ENCODE measurements at regions not wholly inside any gene's neighbourhood (a gene's known extent, or its start where the extent isn't known, plus 50 kb on each side); places are given as distances from the start of the nearest gene placed in this dataset.
"Not testable (repeated sequence)": the region's sequence is repeated elsewhere in the genome, so short reads cannot be mapped to it uniquely, and the experiment has no call there.

DNA sequence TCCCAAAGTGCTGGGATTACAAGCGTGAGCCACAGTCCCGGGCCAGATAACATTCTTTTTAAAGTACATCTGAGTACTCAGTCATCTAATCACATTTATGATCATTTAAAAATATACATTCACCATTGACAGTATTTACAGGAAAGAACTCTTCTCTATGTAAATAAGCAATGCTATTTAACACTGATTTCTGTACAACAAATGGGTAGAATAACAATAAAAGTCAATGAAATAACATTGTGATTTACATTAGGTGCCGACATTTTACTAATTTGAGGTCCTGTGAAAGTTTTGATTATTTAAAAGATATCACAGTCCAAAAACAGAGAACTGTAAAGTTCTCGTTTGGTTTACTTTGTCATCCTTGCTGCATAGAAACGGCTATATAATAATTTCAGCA is 1763.7 kb downstream of the SLITRK1 start:
- no peak for DNase-seq

- no peak for DNase-seq
Measured at GRCh38 chr13:82116422-82116989, 1765.8 kb downstream of the SLITRK1 start.

DNA sequence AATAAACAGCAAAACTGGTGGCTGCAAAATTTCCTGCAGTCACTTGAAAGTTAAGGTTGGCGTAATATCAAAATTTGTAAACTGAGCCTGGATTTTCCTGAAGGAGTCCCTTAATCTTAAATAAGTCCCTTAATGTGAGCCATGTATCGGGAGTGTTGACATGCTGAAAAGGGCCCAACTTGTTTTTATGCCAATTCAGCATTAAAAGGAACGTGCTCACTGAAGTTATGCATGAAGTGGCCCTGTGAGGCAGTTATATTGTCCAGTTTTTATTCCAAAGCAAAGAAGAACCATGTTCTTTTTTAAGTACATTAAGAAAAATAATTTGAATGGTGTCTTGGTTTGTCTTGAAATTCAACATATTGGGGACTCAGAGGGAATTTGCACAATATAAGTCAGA is 1766.9 kb downstream of the SLITRK1 start:
- no peak for DNase-seq

GRCh38 chr13:82096256-82096655 is 1755.3 kb upstream of the SPRY2 start:
- DNase-seq = no peak

- no peak for DNase-seq
Measured at GRCh38 chr13:82092312-82092711, 1751.4 kb upstream of the SPRY2 start.

GRCh38 chr13:82088781-82089180 is 1747.9 kb upstream of the SPRY2 start:
- DNase-seq = no peak

GRCh38 chr13:82076496-82076895 is 1735.6 kb upstream of the SPRY2 start:
- no peak for DNase-seq

GRCh38 chr13:82070416-82070815 is 1729.5 kb upstream of the SPRY2 start:
- no peak for DNase-seq

- DNase-seq = no peak
Measured at GRCh38 chr13:82062772-82063171, 1721.8 kb upstream of the SPRY2 start.

GRCh38 chr13:82058364-82058763 is 1717.4 kb upstream of the SPRY2 start:
- DNase-seq = no peak

DNA sequence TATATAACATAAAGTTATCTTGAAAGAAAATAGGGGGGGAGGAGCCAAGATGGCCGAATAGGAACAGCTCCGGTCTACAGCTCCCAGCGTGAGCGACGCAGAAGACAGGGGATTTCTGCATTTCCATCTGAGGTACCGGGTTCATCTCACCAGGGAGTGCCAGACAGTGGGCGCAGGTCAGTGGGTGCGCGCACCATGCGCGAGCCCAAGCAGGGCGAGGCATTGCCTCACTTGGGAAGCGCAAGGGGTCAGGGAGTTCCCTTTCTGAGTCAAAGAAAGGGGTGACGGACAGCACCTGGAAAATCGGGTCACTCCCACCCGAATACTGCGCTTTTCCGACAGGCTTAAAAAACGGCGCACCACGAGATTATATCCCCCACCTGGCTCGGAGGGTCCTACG is 1704.4 kb upstream of the SPRY2 start:
- not testable (repeated sequence) for DNase-seq

- DNase-seq = no peak
Measured at GRCh38 chr13:82036602-82037001, 1695.7 kb upstream of the SPRY2 start.

- DNase-seq = no peak
Measured at GRCh38 chr13:82011355-82011754, 1670.4 kb upstream of the SPRY2 start.

- DNase-seq = no peak
Measured at GRCh38 chr13:82010780-82011179, 1669.9 kb upstream of the SPRY2 start.

- no peak for DNase-seq
Measured at GRCh38 chr13:82002710-82003109, 1661.8 kb upstream of the SPRY2 start.

DNA sequence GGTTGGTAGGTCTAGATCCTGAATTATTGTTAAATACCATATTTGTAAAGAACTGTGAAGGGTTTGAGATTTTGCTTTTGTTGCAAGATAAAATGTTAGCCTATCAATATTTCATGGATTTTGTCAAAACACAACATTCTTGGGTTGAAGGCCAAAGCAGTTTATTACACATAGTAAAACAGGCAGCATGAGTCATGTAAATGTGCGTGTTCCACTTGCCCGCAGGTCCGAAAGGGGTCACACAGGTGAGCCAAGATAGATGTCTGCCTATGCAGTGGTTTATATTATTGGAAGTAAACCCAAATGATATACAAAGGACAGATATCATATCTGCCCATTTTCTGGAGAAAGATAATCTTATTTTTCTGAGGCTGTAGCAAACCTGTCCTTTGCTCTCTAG is 1654.4 kb upstream of the SPRY2 start:
- no peak for DNase-seq

- DNase-seq = no peak
Measured at GRCh38 chr13:81990652-81991051, 1649.7 kb upstream of the SPRY2 start.

- DNase-seq = no peak
Measured at GRCh38 chr13:81988567-81988966, 1647.6 kb upstream of the SPRY2 start.

- no peak for DNase-seq
Measured at GRCh38 chr13:81987677-81988357, 1646.9 kb upstream of the SPRY2 start.

DNA sequence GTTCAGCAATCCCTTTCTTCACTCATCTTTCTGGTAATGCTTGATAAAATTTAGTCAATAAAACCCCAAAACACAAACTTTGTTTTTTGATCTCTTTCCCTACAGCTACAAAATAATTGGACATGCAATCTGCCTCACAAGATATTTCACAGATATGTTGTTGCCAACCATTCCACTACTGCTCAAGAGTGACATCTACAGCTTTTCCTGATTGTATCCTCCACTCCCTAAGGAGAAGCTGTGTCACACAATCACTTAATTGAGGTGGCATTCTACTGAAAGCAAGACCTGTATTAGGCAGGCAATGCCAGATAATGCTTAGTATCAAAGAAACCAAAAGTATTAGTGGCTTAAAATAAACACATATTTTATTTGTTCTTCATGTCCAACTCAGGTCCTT is 1646.2 kb upstream of the SPRY2 start:
- DNase-seq = no peak

GRCh38 chr13:81986308-81986707 is 1645.4 kb upstream of the SPRY2 start:
- DNase-seq = no peak

GRCh38 chr13:81957121-81957520 is 1616.2 kb upstream of the SPRY2 start:
- no peak for DNase-seq

GRCh38 chr13:81929988-81930387 is 1589.1 kb upstream of the SPRY2 start:
- DNase-seq = no peak

- no peak for DNase-seq
Measured at GRCh38 chr13:81927347-81927746, 1586.4 kb upstream of the SPRY2 start.

DNA sequence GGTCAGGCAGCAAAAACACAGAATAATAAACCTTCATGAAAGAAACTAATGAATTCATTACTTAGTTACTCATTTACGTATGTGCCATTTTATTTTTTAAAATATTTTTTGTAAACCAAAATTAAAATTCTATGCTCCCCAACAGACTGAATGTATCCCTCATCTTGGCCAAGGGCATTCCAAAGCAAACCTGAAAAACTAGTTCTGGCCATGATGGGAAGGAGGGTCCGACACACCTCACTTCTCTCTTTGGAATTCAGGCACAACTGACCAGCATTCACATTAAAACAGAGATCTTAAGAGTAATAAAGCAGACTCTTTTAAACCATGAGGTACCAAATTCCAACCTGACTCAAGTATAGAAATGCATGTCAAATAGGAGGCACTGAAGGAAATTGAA is 1576.9 kb upstream of the SPRY2 start:
- DNase-seq = no peak
